IMR-90 (cell line): ENCODE measurements at regions not wholly inside any gene's neighbourhood (a gene's known extent, or its start where the extent isn't known, plus 50 kb on each side); places are given as distances from the start of the nearest gene placed in this dataset.

Experiments used
- CEBPB ChIP-seq: IDR thresholded peaks from 2 replicates; pipeline ENCODE4 v1.6.1; 2012; ENCODE audit warnings: low read depth, low read length, improper control_type of control experiment
- POLR2A ChIP-seq: IDR thresholded peaks from 2 replicates; pipeline ENCODE4 v1.6.1; 2012; ENCODE audit warnings: mild to moderate bottlenecking, low read depth, low read length
- RAD21 ChIP-seq: IDR thresholded peaks from 2 replicates; pipeline ENCODE4 v1.6.1; 2012; ENCODE audit warnings: low read length, improper control_type of control experiment
- RFX5 ChIP-seq: IDR thresholded peaks from 2 replicates; pipeline ENCODE4 v1.8.0; 2012; ENCODE audit warnings: low read depth, mild to moderate bottlenecking, low read length, moderate library complexity
- TF ChIP-seq, protein P1 (sequence below): conservative IDR thresholded peaks from 2 replicates; pipeline ENCODE4 v1.5.1; 2012; ENCODE audit warnings: mild to moderate bottlenecking, low read depth, low read length, improper control_type of control experiment

DNA sequence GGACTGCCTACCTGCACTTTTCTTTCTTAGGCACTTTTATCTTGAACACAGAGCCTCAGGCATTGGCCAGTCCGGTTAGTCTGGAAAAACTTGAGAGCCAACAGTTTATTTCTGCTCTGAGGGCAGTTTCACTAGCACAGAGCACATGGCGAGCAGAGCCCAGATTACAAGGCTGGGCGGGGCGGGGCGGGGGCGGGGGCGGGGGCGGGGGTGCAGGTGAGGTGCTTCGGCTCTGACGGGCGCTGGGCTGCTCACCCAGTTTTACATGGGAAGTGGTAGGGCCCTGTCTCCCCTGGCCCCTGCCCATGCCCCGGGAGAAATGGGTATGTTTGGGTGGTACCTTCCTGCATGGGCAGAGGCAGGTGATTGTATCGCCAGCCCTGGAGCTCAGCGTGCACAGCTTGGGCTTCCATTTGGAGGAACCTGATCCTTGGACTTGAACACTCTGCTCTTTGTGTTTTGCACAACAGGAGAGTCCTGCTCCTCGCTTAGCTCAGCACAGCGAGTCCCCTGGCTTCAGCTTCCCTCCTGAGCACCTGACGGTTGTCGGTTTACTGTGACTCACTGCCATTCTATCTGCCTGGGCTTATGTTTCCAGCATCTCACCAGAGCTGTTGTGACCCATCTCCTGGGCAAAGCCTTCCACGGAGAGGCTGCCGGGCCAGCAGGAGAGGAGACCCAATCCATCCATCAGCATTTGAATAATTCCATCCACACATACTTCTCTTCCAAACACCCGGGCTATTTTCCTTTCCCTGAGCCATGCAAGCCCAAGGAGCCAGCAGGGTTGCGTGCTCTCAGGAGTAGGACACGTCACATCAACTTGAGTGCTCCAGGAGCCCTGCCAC, 108.5 kb downstream of the ARF6 start:
- TF ChIP-seq, protein P1, sequence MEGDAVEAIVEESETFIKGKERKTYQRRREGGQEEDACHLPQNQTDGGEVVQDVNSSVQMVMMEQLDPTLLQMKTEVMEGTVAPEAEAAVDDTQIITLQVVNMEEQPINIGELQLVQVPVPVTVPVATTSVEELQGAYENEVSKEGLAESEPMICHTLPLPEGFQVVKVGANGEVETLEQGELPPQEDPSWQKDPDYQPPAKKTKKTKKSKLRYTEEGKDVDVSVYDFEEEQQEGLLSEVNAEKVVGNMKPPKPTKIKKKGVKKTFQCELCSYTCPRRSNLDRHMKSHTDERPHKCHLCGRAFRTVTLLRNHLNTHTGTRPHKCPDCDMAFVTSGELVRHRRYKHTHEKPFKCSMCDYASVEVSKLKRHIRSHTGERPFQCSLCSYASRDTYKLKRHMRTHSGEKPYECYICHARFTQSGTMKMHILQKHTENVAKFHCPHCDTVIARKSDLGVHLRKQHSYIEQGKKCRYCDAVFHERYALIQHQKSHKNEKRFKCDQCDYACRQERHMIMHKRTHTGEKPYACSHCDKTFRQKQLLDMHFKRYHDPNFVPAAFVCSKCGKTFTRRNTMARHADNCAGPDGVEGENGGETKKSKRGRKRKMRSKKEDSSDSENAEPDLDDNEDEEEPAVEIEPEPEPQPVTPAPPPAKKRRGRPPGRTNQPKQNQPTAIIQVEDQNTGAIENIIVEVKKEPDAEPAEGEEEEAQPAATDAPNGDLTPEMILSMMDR, result no peak
- TF ChIP-seq POLR2A (no peak), RFX5 (no peak), CEBPB (no peak), RAD21 (no peak)
